Skeletal muscle satellite cell (primary cell): ENCODE measurements at regions not wholly inside any gene's neighbourhood (a gene's known extent, or its start where the extent isn't known, plus 50 kb on each side); places are given as distances from the start of the nearest gene placed in this dataset.

Source experiments
- H3K27me3 ChIP-seq: 2 replicates; pipeline ENCODE4 v1.7.0; 2013; ENCODE audit warnings: low read length; ENCODE audit not compliant: control insufficient read depth, insufficient read depth
- H3K36me3 ChIP-seq: 2 replicates; pipeline ENCODE4 v1.7.0; 2013; ENCODE audit warnings: mild to moderate bottlenecking, control low read depth, low read length; ENCODE audit not compliant: insufficient read depth
- H3K4me1 ChIP-seq: 2 replicates; pipeline ENCODE4 v1.7.0; 2013; ENCODE audit warnings: low read length; ENCODE audit not compliant: control insufficient read depth, insufficient read depth
- H3K4me2 ChIP-seq: 2 replicates; pipeline ENCODE4 v1.7.0; 2013; ENCODE audit warnings: mild to moderate bottlenecking, low read length
- H3K4me3 ChIP-seq: 2 replicates; pipeline ENCODE4 v1.7.0; 2013; ENCODE audit warnings: low read length
- H3K9ac ChIP-seq: 2 replicates; pipeline ENCODE4 v1.7.0; 2013; ENCODE audit warnings: mild to moderate bottlenecking, low read depth, low read length, moderate library complexity
- H3K9me3 ChIP-seq: replicated peaks from 2 replicates; pipeline ENCODE4 v1.7.0; 2013; ENCODE audit warnings: mild to moderate bottlenecking, control low read depth, low read length

GRCh38 chr13:44132710-44133109, 240.9 kb upstream of the SERP2 start:
- Histone ChIP-seq H3K9ac (peak overlapping the region; percentile 6), H3K9me3 (no peaks in the 10 kb centered on the region), H3K4me3 (no peak overlapping the region), H3K4me2 (peak overlapping the region; percentile 16), H3K27me3 (no peaks in the 10 kb centered on the region), H3K36me3 (no peaks in the 10 kb centered on the region), H3K4me1 (peaks cover 26% of the 10 kb centered on the region)

GRCh38 chr13:44133626-44134025, 240.0 kb upstream of the SERP2 start:
- no peak overlapping the region for H3K9ac ChIP-seq
- no peak overlapping the region for H3K4me3 ChIP-seq
- H3K4me1 ChIP-seq = peaks cover 26% of the 10 kb centered on the region
- no peaks in the 10 kb centered on the region for H3K36me3 ChIP-seq
- no peaks in the 10 kb centered on the region for H3K27me3 ChIP-seq
- H3K4me2 ChIP-seq = no peak overlapping the region
- H3K9me3 ChIP-seq = no peaks in the 10 kb centered on the region

- Histone ChIP-seq H3K36me3 (no peaks in the 10 kb centered on the region), H3K9me3 (no peaks in the 10 kb centered on the region), H3K4me3 (no peak overlapping the region), H3K4me2 (no peak overlapping the region), H3K27me3 (no peaks in the 10 kb centered on the region), H3K9ac (no peak overlapping the region), H3K4me1 (peaks cover 26% of the 10 kb centered on the region)
Measured at GRCh38 chr13:44135566-44135965, 238.1 kb upstream of the SERP2 start.

DNA sequence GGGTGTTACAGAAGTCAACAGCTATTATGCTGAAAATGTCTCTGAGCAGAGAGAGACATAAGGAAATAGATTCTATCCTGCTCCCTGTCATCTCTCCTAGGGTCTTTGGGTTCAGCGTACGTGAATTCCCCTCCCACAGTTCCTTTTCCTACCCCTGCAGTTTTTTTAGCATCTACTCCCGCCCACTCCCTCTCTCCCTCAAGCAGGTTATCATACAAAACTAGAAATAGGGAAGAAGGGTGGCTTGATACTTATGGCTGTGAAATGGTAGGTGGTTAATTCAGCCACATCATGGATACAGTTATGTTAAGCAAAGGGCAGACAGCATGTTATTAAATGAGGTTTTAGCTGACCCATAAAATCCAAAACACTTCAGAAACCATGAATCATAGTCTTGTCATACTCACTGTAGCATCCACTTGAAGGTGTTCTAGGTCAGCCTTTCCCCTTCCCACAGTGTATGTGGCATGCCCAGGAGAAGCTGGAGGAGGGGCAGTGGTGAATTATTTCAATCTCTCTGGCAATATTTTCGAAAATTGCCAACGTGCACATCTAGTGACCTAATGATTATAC, 236.8 kb upstream of the SERP2 start:
- Histone ChIP-seq H3K27me3 (no peaks in the 10 kb centered on the region), H3K4me2 (no peak overlapping the region), H3K4me3 (no peak overlapping the region), H3K4me1 (peaks cover 31% of the 10 kb centered on the region), H3K9me3 (no peaks in the 10 kb centered on the region), H3K9ac (no peak overlapping the region), H3K36me3 (no peaks in the 10 kb centered on the region)

- H3K36me3 ChIP-seq = no peaks in the 10 kb centered on the region
- peaks cover 26% of the 10 kb centered on the region for H3K4me1 ChIP-seq
- no peak overlapping the region for H3K9ac ChIP-seq
- no peaks in the 10 kb centered on the region for H3K27me3 ChIP-seq
- no peak overlapping the region for H3K4me3 ChIP-seq
- H3K4me2 ChIP-seq = no peak overlapping the region
- H3K9me3 ChIP-seq = no peaks in the 10 kb centered on the region
Measured at GRCh38 chr13:44137466-44137865, 236.2 kb upstream of the SERP2 start.

GRCh38 chr13:44140146-44140545, 233.5 kb upstream of the SERP2 start:
- Histone ChIP-seq H3K27me3 (no peaks in the 10 kb centered on the region), H3K4me2 (no peak overlapping the region), H3K4me1 (peaks cover 27% of the 10 kb centered on the region), H3K36me3 (no peaks in the 10 kb centered on the region), H3K4me3 (no peak overlapping the region), H3K9ac (no peak overlapping the region), H3K9me3 (no peaks in the 10 kb centered on the region)

DNA sequence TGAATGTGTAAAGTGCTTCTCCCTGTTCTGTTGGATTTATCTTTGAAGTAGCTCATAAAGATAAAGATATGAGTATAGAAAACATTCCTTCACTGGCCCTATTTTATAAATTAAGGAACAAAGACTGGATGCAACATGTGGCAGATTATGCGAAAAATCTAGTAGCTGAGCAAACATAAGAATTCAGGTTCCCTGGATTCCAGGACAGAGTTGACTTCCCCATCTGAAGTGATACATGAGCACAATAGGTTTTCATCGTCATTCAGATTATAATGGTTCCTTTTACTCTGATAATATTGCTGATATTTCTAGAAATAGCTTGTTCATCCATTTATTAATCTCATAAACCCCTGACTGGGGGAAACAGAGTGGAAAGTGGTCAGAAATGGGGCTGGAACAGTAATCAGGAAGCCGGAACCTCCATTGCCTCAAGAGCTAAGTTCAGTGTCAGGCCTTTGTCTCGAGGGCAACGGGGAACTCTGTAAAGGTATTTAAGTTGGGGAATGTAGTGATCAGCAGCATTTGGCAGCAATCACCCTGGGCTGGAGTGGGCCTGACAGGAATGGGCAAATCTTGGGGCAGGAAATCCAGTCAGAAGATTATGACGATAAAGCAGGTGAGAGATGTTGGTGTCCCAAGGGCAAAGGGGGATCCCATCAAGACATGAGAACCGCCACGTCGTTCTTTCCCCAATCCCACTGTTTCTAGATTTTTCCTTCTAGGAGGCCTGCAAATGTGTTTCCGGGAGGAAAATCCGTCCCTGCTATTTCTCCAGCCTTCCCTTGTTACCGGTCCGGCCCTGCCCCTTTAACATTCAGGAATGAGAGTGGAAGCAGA, 232.5 kb upstream of the SERP2 start:
- no peaks in the 10 kb centered on the region for H3K36me3 ChIP-seq
- H3K4me1 ChIP-seq = peaks cover 27% of the 10 kb centered on the region
- H3K4me2 ChIP-seq = peak overlapping the region; percentile 90
- H3K4me3 ChIP-seq = peak overlapping the region; percentile 76
- peak overlapping the region; percentile 94 for H3K9ac ChIP-seq
- no peaks in the 10 kb centered on the region for H3K9me3 ChIP-seq
- no peaks in the 10 kb centered on the region for H3K27me3 ChIP-seq

GRCh38 chr13:44141725-44142539, 231.7 kb upstream of the SERP2 start:
- Histone ChIP-seq H3K4me3 (peak overlapping the region; percentile 76), H3K9me3 (no peaks in the 10 kb centered on the region), H3K4me1 (peaks cover 20% of the 10 kb centered on the region), H3K9ac (peak overlapping the region; percentile 94), H3K4me2 (peak overlapping the region; percentile 94), H3K27me3 (no peaks in the 10 kb centered on the region), H3K36me3 (no peaks in the 10 kb centered on the region)

- H3K9ac ChIP-seq = peak overlapping the region; percentile 88
- H3K36me3 ChIP-seq = no peaks in the 10 kb centered on the region
- H3K4me2 ChIP-seq = peak overlapping the region; percentile 94
- no peaks in the 10 kb centered on the region for H3K9me3 ChIP-seq
- H3K4me1 ChIP-seq = peaks cover 23% of the 10 kb centered on the region
- no peaks in the 10 kb centered on the region for H3K27me3 ChIP-seq
- peak overlapping the region; percentile 75 for H3K4me3 ChIP-seq
Measured at GRCh38 chr13:44142540-44142867, 231.1 kb upstream of the SERP2 start.

DNA sequence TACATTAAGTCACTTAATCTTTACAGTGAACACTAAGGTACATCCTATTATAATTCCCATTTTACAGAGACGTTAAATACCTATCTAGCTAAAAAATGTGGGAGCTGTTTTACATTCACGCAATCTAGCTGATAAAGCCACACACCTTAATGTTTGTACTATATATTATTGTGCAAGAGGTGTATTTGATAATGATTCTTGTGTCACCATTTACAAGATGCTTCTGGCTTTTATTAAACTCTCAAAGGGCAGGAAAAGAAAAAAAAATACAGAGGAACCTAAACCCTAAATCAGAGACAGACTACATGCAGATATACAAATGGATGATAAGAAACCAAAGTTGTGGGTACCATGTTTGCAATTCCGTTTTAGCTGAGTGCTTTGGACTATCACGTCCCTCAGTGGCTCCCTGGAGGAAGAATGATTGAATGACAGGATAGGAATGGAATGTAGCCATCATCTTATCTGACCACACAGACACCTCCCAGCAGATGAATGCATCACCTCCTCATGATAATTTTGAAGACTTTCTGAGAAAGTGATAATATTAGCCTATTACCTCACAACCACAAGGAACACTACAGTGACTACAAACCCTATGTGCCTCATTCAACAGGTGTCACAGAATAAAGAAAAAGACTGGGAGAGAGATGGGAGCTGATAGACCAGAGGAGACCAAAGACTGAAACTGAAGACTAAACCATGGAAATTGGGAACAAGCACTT, 230.5 kb upstream of the SERP2 start:
- H3K36me3 ChIP-seq = no peaks in the 10 kb centered on the region
- H3K4me1 ChIP-seq = peaks cover 25% of the 10 kb centered on the region
- peaks cover 2% of the 10 kb centered on the region for H3K27me3 ChIP-seq
- H3K4me2 ChIP-seq = peak overlapping the region; percentile 94
- no peaks in the 10 kb centered on the region for H3K9me3 ChIP-seq
- no peak overlapping the region for H3K4me3 ChIP-seq
- H3K9ac ChIP-seq = peak overlapping the region; percentile 88

DNA sequence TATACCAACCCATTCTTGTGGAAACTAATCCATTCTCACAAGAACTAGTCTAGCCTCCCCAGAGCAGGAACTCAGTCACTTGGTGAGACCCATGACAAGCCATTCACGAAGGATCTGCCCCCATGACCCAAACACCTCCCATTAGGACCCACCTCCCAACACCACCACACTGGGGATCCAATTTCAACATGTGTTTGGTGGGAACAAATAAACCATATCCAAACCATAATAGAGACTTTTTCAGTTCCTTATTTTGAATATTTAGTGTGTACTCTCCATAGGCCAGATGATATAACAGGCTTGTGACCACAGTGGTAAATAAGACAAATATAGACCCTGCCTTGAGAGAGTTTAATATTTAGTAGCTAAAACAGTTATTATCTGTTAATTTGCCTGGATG, 227.5 kb upstream of the SERP2 start:
- Histone ChIP-seq H3K9ac (no peak overlapping the region), H3K4me1 (peaks cover 28% of the 10 kb centered on the region), H3K27me3 (peaks cover 6% of the 10 kb centered on the region), H3K9me3 (no peaks in the 10 kb centered on the region), H3K4me2 (no peak overlapping the region), H3K4me3 (no peak overlapping the region), H3K36me3 (no peaks in the 10 kb centered on the region)
